ENCODE measurements at regions not wholly inside any gene's neighbourhood (a gene's known extent, or its start where the extent isn't known, plus 50 kb on each side); places are given as distances from the start of the nearest gene placed in this dataset.

DNA sequence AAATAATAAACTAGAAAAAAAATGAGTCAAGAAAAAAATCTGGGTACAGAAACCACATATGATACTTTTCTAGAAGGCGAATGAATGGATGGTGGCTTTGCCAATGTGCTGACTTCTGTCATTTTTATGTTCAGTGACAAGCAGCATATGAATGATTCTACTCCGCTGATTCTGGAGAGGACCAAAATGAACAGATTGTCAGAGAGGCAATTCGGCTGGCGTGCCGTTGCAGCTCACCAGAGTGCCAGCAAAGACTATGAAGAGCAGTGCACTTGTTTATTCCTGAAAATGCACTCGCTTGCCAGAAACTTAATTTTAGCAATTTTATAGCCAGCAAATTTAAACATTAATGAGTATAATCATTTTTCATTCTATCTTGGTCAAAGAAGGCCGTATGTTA lies 105.9 kb upstream of the NYAP2 start:
- Histone ChIP-seq H3K27me3 (ENCODE audit: control insufficient read depth in 1 of 2, insufficient read depth in 2 of 2, low read length in 2 of 2) (no peaks in the 10 kb centered on the region), H2AFZ (ENCODE audit: low read length) (no peak overlapping the region), H3K4me2 (ENCODE audit: low read depth, low read length) (no peak overlapping the region), H3K36me3 (replicated peaks in 1 of 2; ENCODE audit: control insufficient read depth in 1 of 2, insufficient read depth in 2 of 2, low read length in 2 of 2) (no peaks in the 10 kb centered on the region), H4K20me1 (ENCODE audit: insufficient read depth, low read length) (no peaks in the 10 kb centered on the region), H3K4me1 (ENCODE audit: insufficient read depth, low read length) (no peaks in the 10 kb centered on the region), H3K9me3 (ENCODE audit: low read length) (no peaks in the 10 kb centered on the region; the same call in 1 of the 2 replicates), H3K79me2 (ENCODE audit: insufficient read depth, low read length) (no peaks in the 10 kb centered on the region), H3K27ac (ENCODE audit: extremely low read length, insufficient read depth, low read length) (no peak overlapping the region), H3K4me3 (replicated peaks in 1 of 3; ENCODE audit: insufficient read depth in 1 of 3, low read depth in 2 of 3, low read length in 3 of 3) (no peak overlapping the region), H3K9ac (ENCODE audit: insufficient read depth, low read depth, low read length) (no peak overlapping the region)
- ChIA-PET CTCF (ENCODE audit: low intra/inter-chr PET ratio, low total read pairs) (no interaction called here), POLR2A (no interaction called here)
- TF ChIP-seq ZBTB25 (CRISPR knock-in tag; IDR thresholded peaks at IDR 0.05) (no peak), ZNF253 (CRISPR knock-in tag; IDR thresholded peaks at IDR 0.05; ENCODE audit: borderline replicate concordance) (no peak), PRPF4 (IDR thresholded peaks at IDR 0.05; ENCODE audit: low read depth, low read length, poor library complexity, severe bottlenecking) (no peak), ZNF816 (CRISPR knock-in tag; IDR thresholded peaks at IDR 0.05; ENCODE audit: borderline replicate concordance) (no peak), ZNF143 (CRISPR knock-in tag; IDR thresholded peaks at IDR 0.05) (no peak), ZSCAN31 (CRISPR knock-in tag; IDR thresholded peaks at IDR 0.05; ENCODE audit: low read depth) (no peak), SNAPC2 (CRISPR knock-in tag; IDR thresholded peaks at IDR 0.05) (no peak), ELF3 (CRISPR knock-in tag; IDR thresholded peaks at IDR 0.05) (no peak), KMT2A (CRISPR knock-in tag; IDR thresholded peaks at IDR 0.05) (no peak), KAT7 (CRISPR knock-in tag; IDR thresholded peaks at IDR 0.05; ENCODE audit: borderline replicate concordance) (no peak), RFX5 (IDR thresholded peaks at IDR 0.05; ENCODE audit: low read depth, low read length) (no peak), ZNF614 (CRISPR knock-in tag; IDR thresholded peaks at IDR 0.05; ENCODE audit: borderline replicate concordance) (no peak), U2AF1 (optimal IDR thresholded peaks at IDR 0.05; ENCODE audit: low read depth, low read length) (no peak)
- TF ChIP-seq, protein P1, sequence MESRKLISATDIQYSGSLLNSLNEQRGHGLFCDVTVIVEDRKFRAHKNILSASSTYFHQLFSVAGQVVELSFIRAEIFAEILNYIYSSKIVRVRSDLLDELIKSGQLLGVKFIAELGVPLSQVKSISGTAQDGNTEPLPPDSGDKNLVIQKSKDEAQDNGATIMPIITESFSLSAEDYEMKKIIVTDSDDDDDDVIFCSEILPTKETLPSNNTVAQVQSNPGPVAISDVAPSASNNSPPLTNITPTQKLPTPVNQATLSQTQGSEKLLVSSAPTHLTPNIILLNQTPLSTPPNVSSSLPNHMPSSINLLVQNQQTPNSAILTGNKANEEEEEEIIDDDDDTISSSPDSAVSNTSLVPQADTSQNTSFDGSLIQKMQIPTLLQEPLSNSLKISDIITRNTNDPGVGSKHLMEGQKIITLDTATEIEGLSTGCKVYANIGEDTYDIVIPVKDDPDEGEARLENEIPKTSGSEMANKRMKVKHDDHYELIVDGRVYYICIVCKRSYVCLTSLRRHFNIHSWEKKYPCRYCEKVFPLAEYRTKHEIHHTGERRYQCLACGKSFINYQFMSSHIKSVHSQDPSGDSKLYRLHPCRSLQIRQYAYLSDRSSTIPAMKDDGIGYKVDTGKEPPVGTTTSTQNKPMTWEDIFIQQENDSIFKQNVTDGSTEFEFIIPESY (CRISPR knock-in tag; IDR thresholded peaks at IDR 0.05) = no peak
- TF ChIP-seq, protein P2, sequence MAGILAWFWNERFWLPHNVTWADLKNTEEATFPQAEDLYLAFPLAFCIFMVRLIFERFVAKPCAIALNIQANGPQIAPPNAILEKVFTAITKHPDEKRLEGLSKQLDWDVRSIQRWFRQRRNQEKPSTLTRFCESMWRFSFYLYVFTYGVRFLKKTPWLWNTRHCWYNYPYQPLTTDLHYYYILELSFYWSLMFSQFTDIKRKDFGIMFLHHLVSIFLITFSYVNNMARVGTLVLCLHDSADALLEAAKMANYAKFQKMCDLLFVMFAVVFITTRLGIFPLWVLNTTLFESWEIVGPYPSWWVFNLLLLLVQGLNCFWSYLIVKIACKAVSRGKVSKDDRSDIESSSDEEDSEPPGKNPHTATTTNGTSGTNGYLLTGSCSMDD (CRISPR knock-in tag; IDR thresholded peaks at IDR 0.05) = no peak
- TF ChIP-seq, protein P3, sequence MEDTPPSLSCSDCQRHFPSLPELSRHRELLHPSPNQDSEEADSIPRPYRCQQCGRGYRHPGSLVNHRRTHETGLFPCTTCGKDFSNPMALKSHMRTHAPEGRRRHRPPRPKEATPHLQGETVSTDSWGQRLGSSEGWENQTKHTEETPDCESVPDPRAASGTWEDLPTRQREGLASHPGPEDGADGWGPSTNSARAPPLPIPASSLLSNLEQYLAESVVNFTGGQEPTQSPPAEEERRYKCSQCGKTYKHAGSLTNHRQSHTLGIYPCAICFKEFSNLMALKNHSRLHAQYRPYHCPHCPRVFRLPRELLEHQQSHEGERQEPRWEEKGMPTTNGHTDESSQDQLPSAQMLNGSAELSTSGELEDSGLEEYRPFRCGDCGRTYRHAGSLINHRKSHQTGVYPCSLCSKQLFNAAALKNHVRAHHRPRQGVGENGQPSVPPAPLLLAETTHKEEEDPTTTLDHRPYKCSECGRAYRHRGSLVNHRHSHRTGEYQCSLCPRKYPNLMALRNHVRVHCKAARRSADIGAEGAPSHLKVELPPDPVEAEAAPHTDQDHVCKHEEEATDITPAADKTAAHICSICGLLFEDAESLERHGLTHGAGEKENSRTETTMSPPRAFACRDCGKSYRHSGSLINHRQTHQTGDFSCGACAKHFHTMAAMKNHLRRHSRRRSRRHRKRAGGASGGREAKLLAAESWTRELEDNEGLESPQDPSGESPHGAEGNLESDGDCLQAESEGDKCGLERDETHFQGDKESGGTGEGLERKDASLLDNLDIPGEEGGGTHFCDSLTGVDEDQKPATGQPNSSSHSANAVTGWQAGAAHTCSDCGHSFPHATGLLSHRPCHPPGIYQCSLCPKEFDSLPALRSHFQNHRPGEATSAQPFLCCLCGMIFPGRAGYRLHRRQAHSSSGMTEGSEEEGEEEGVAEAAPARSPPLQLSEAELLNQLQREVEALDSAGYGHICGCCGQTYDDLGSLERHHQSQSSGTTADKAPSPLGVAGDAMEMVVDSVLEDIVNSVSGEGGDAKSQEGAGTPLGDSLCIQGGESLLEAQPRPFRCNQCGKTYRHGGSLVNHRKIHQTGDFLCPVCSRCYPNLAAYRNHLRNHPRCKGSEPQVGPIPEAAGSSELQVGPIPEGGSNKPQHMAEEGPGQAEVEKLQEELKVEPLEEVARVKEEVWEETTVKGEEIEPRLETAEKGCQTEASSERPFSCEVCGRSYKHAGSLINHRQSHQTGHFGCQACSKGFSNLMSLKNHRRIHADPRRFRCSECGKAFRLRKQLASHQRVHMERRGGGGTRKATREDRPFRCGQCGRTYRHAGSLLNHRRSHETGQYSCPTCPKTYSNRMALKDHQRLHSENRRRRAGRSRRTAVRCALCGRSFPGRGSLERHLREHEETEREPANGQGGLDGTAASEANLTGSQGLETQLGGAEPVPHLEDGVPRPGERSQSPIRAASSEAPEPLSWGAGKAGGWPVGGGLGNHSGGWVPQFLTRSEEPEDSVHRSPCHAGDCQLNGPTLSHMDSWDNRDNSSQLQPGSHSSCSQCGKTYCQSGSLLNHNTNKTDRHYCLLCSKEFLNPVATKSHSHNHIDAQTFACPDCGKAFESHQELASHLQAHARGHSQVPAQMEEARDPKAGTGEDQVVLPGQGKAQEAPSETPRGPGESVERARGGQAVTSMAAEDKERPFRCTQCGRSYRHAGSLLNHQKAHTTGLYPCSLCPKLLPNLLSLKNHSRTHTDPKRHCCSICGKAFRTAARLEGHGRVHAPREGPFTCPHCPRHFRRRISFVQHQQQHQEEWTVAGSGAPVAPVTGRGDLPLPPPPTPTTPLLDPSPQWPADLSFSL (CRISPR knock-in tag; IDR thresholded peaks at IDR 0.05) = no peak
- no TSS peak for BruUV-seq (replicated peaks)
- intact Hi-C loops (cut with micrococcal nuclease; ENCODE audit: unreplicated experiment) (no loop called here), in situ Hi-C loops (cut with HindIII; ENCODE audit: extremely low pct_ligation_motif_present, low pct_unique_long_range_greater_than_20kb) (no loop called here)
- WGBS (ENCODE audit: low lambda C conversion rate) = 11% methylated on average over 7 of the region's 7 CpGs
- no peak for FAIRE-seq
- no peak for ATAC-seq
- no peak for DNase-seq (ENCODE audit: low spot score)
